SK-N-DZ (cell line): ENCODE measurements at regions not wholly inside any gene's neighbourhood (a gene's known extent, or its start where the extent isn't known, plus 50 kb on each side); places are given as distances from the start of the nearest gene placed in this dataset.

Experiments used
- DNase-seq: peaks from one replicate; pipeline ENCODE4 v3.0.0-alpha.2; 2015; ENCODE audit warnings: low spot score

DNA sequence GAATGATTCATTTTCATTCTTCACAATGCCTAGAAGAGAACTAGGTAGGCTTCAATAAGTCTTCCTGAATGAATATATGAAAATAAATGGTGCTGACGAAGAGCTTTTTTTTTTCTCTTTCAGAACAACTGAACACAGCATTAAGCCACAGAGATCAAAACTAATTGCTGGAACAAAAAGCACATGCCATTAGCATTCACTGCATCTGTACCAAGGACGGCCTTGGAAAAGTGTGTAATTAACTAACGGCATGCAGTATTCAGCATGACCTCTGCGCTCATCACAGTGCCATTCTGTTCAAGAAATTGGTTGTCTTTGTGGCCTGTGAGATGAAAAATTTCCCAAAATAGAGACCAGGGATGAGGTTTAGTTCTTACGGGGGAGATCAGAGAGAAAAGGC lies 99.3 kb downstream of the NUDT12 start:
- no peak for DNase-seq

GRCh38 chr5:103461243-103461642 lies 101.3 kb downstream of the NUDT12 start:
- DNase-seq: no peak

GRCh38 chr5:103458497-103459040 lies 104.0 kb downstream of the NUDT12 start:
- no peak for DNase-seq

DNA sequence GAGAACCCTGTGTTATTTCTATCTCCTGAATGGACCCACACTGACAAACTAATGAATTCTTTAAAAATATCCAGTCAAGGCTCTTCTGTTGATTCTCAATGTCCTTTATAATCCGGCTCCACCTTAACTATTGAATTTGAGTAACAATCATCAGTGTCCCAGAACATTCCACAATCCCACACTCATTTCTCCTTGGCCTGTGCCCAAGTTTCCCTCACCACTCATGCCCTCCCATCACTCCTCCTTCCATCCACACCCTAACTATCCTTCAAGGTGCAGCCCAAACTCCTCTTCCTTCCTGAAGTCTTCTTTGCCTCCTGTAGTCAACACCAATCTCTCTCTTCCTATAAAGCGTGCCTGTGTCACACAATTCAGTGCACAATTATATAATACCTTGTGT lies 106.1 kb downstream of the NUDT12 start:
- no peak for DNase-seq

- no peak for DNase-seq
Measured at GRCh38 chr5:103455796-103456195, 106.8 kb downstream of the NUDT12 start.

DNA sequence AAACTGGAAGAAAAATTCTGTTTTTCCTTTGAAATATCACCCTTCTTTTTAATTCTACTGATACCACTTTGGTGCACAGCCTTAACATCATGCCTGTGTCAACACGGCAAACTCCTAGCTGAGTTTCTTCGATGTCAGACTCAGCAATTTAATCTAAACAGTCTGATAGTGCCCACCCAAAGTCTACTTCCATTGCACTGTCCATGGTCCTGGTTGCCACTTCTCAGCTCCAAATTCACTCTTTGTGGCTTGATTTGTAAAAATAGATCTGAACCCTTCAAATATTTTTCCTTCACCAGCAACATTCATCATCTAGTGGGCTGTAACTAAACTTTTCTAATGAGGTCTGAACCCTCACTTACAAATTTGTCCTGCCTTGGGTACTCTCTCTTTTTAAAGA lies 107.8 kb downstream of the NUDT12 start:
- DNase-seq: no peak

GRCh38 chr5:103452666-103453065 lies 109.9 kb downstream of the NUDT12 start:
- DNase-seq: peak; percentile 40

DNA sequence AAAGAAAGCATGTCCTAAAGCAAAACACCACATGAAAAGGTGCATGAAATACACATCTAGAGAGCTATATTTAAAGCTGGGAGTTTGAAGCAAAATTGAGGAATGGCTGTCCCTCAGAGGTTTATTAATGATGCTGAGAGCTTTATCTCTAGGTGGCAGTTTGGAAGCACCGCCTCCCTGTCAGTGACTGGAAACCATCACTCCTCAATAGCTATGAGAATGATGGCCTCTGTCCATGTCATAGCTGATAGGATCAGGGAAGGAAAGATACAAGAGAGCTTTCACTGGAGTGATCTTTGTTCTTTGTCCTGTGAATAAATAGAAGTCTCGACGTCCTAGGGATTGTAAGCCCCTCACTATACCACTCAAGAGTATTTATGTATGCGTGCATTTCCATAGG lies 110.5 kb downstream of the NUDT12 start:
- DNase-seq: peak; percentile 91

DNA sequence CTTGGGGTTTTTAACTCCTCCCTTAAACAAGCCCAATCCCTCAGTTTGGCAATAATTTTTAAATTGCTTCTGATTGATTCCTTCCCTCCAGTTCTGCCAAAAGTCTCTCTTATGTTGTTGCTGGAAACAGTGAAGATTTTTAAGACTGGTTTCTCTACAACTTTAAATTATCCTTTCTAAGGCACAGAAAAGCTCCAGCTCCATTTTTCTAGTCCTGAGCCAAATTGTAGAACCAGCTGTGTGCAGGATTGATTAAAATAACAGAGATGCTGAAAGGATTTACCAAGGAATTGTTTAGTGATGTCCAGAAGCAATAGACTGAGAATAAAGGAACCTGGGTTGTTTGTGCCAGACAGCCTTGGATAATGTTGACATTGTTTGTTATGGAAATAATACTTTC lies 111.3 kb downstream of the NUDT12 start:
- DNase-seq: no peak

- peak; percentile 88 for DNase-seq
Measured at GRCh38 chr5:103450333-103451061, 112.1 kb downstream of the NUDT12 start.

- no peak for DNase-seq
Measured at GRCh38 chr5:103446813-103447212, 115.8 kb downstream of the NUDT12 start.

- DNase-seq: no peak
Measured at GRCh38 chr5:103445426-103446035, 117.1 kb downstream of the NUDT12 start.

GRCh38 chr5:103444333-103445038 lies 118.1 kb downstream of the NUDT12 start:
- DNase-seq: no peak

DNA sequence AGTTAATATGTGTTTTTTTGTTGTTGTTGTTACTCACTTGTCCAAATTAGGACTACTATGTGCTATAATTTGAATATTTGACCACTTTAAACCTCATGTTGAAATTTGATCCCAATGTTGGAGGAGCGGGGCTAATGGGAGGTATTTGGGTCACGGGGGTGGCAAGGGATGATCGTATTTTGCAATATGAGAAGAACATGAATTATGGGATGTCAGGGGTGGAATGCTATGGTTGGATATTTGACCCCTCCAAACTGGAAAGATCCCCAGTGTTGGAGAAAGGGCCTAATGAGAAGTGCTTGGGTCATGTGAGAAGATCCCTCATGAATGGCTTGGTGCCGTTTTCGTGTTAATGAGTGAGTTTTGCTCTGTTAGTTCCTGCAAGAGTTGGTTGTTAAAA lies 119.8 kb downstream of the NUDT12 start:
- DNase-seq: no peak

DNA sequence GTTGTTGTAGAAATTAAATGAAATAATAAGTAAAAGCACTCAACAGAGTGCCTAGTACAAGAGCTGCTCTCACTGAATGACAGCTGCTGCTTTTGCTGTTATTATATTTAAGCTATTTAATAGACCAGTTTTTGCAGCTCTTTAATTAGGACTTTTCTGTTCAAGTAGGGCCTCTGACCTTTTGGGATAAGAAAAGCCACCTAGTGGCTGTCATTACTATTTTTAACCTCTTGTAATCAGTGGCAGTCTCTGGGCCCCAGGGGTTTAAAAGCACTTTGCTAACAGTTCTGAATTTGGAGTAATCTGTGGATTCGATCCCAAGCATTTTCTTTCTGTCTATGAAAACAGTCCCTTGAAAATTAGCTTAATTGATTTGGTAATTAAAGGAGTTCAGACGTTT lies 121.1 kb downstream of the NUDT12 start:
- DNase-seq: no peak

- no peak for DNase-seq
Measured at GRCh38 chr5:103439007-103439406, 123.6 kb downstream of the NUDT12 start.

GRCh38 chr5:103436656-103437055 lies 125.9 kb downstream of the NUDT12 start:
- DNase-seq: no peak

GRCh38 chr5:103436112-103436511 lies 126.5 kb downstream of the NUDT12 start:
- no peak for DNase-seq

DNA sequence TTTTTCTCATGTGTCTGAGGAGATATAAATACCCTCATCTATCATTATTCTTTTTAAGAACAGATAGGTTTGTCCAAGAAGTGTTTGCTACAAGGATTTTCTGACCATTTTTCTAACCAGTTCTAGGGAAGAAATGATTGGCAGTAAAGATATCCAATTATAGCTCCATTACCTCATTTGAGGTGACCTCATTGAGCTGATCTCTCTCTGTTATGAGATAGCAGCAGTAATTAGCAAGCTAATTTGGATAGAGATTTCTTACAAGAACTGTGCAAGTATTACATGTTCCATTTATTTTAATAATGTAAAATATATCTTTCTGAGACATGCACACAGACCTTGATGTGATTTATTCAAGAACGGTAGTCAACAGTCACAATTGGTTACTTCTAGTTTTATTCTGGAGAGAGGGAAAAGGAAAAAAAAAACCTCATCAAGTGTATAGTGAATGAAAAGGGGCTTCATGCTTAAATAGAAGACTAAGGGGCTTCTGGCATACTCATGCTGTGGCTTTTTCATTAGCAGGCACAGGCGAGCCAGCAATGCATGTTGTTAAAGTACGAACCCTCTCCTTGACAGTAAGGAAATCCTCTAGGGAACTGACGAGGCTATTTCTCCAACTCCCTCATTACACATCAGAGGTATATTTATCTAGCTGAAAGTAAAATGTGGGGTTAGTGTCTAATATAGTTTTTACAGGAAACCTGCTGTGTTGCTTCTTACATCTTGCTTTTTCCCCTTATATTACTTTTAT lies 127.3 kb downstream of the NUDT12 start:
- peak; percentile 31 for DNase-seq

DNA sequence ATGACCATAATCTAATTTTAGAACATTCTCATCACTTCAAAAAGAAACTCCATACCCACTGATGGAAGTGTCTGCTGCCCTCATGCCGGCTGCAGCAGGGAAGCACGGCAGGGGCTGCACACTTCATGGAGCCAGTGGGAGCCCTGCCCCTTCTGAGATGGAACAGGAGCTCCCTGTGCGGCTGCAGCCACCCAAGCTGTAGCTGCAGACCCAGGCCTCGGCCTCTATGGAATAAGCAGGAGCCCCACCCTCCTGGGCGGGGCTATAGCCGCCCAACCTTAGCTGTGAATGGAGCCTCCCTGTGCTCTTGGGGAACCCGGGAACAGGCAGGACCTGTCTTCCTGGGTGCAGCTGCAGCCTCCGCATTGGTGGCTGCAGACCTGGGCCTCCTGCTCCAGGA lies 128.5 kb downstream of the NUDT12 start:
- peak; percentile 73 for DNase-seq

DNA sequence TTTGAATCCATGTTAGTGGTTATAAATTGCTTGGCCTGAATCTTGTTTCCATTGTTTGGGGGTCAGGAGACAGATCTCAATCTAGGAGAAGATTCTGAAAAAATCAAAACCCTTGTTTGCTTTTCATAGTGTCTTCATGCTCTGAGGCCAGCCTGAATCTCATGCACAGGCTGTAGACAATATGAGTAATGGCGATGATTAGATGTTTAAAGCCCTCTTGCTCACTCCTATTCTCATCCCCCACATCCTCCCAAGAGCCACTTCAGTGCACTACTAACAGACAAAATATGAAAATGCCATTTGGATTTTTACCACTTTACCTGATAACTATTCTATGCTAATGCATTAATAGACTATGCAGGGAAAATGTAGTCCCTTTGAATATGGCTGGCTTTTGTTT lies 129.4 kb downstream of the NUDT12 start:
- DNase-seq: no peak

DNA sequence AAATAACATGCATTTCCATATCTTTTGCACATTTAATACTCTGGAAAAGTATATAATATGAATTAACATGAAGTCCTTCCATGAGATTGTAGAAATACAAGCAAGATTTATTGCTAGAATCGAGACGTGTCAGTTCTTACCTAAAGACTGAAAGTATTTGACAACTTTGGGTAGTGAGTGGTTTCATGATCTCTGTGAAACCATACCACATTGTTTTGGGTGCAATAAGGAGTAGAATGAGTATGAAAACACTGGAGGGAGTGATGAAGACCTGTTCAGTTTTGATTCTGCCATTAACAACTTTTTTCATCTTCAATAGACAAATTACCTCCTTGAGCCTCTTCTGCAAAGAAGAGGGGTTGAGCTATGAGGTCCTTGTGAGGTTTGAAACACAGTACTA lies 133.7 kb downstream of the NUDT12 start:
- DNase-seq: no peak
